ENCODE measurements at regions not wholly inside any gene's neighbourhood (a gene's known extent, or its start where the extent isn't known, plus 50 kb on each side); places are given as distances from the start of the nearest gene placed in this dataset.

DNA sequence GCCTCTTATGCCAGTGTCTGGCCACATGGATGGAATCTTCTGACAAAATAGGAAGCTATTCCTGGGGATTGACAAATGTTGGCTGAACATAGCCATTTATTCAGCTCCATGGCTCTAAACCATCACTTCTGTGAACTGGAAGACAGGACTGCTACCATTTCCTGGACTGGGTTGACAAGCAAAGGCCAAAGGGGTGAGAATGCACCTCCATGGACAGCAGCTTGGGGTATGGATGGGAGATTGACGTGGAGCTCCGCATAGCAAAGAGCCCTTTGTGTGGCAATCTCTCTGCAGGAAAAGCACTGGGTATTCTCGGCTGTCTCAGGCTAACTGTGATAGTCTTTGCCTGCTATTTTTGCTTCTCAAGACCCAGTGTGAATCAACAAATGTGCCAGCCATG is 223.0 kb upstream of the EGLN3 start:
- Mint-ChIP-seq H3K27me3 (peaks cover 2% of the 10 kb centered on the region), H3K4me3 (ENCODE audit: low read depth) (no peak overlapping the region), H3K9me3 (ENCODE audit: low read depth) (no peaks in the 10 kb centered on the region), H3K4me1 (ENCODE audit: low read depth) (peaks cover 10% of the 10 kb centered on the region), H3K27ac (no peak overlapping the region), H3K36me3 (ENCODE audit: insufficient read depth) (no peaks in the 10 kb centered on the region)
- no peak for DNase-seq (ENCODE audit: low spot score, unreplicated experiment)
- no peak for TF ChIP-seq CTCF (IDR thresholded peaks at IDR 0.05; ENCODE audit: unreplicated experiment)

DNA sequence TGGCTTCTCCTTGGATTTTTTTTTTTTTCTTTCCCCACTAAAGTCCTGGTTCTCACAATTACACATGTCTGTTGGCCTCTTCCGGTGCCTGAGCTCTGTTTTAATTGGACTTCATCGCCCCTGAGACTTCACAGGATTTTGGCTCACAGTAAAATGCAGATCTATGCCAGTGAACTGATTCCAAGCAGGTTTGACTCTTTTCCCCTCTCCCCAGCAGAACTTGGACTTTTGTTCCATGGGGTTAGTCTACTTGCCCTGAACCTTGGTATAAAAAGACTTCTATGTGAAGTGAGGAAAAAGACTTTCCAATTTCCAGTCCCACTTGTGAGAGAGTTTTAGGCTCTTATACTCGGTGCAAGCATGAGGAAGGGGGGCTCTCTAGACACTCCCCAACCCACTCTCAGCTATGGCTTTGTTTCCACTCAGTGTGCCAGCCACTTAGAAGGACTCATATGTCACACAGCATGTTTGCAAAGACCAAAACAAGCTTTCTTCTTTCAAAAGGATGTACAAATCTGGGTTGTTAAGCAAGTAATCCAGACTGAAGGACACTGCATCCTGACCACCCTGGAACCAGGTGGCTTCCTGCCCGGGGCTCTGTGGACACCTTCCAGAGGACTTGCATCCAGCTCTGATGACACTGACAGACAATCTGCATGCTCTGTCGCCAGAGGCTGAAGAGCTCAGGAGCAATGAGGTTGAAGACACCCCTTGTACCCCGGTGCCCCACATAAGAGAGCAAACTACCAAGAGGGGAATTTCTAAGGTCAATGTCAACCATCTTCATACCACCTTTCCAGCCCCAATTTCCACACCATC is 221.9 kb upstream of the EGLN3 start:
- Mint-ChIP-seq H3K4me1 (ENCODE audit: low read depth) (peaks cover 10% of the 10 kb centered on the region), H3K9me3 (ENCODE audit: low read depth) (no peaks in the 10 kb centered on the region), H3K27me3 (peaks cover 8% of the 10 kb centered on the region), H3K36me3 (ENCODE audit: insufficient read depth) (no peaks in the 10 kb centered on the region), H3K4me3 (ENCODE audit: low read depth) (no peak overlapping the region), H3K27ac (no peak overlapping the region)
- no peak for TF ChIP-seq CTCF (IDR thresholded peaks at IDR 0.05; ENCODE audit: unreplicated experiment)
- DNase-seq (ENCODE audit: low spot score, unreplicated experiment): no peak

DNA sequence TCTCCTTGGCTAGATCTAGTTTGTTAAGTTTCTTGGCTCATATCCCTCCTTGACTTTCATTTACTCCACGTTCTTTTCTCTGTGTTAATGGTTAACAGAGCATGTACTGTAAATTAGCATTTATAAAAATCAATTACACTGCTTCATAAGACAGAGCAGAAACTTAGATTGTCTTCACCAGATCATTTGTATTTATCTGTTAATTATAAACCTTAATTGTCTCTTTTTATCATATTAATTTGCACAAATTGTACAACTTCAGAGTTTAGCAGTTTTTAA is 221.2 kb upstream of the EGLN3 start:
- peaks cover 8% of the 10 kb centered on the region for H3K27me3 Mint-ChIP-seq
- H3K4me1 Mint-ChIP-seq (ENCODE audit: low read depth): peaks cover 10% of the 10 kb centered on the region
- H3K36me3 Mint-ChIP-seq (ENCODE audit: insufficient read depth): no peaks in the 10 kb centered on the region
- DNase-seq (ENCODE audit: low spot score, unreplicated experiment): no peak
- no peak overlapping the region for H3K27ac Mint-ChIP-seq
- no peak for TF ChIP-seq CTCF (IDR thresholded peaks at IDR 0.05; ENCODE audit: unreplicated experiment)
- no peak overlapping the region for H3K4me3 Mint-ChIP-seq (ENCODE audit: low read depth)
- no peaks in the 10 kb centered on the region for H3K9me3 Mint-ChIP-seq (ENCODE audit: low read depth)

DNA sequence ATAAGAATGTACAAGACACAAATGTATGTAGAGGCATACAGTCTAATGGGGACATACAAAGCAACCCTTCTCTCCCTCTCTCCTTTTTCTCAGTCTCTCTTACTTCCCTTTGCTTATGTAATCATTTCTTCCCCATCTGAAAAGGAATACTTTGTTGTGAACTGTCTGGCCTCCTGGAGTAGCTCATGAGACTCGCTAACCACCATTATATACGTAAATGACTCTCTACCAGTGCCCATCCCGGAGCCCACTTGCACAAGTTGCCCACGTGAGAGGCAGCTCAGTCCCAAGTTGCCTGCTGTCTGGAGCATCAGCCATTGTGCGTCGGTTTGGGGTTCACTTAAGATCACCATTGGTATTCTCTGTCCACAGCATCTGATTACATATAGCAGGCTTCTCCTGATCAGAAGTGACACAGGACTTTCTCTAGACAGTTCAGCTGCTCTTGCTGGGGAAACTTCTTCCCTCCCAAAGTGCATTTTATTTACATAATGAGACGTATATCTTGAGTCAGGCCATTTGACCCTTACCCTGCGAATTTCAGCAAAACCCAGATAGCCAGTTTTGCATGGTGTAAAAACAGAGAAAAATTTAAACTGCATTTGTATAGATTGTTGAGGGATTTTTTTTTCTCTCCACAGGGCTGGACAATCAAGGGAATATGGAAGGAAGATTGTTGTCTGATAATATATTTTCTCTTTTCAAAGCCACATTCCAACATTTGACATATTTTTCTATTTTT is 220.7 kb upstream of the EGLN3 start:
- no peaks in the 10 kb centered on the region for H3K36me3 Mint-ChIP-seq (ENCODE audit: insufficient read depth)
- peaks cover 8% of the 10 kb centered on the region for H3K27me3 Mint-ChIP-seq
- no peak overlapping the region for H3K4me3 Mint-ChIP-seq (ENCODE audit: low read depth)
- H3K27ac Mint-ChIP-seq: no peak overlapping the region
- no peak for TF ChIP-seq CTCF (IDR thresholded peaks at IDR 0.05; ENCODE audit: unreplicated experiment)
- no peaks in the 10 kb centered on the region for H3K9me3 Mint-ChIP-seq (ENCODE audit: low read depth)
- H3K4me1 Mint-ChIP-seq (ENCODE audit: low read depth): peaks cover 10% of the 10 kb centered on the region
- no peak for DNase-seq (ENCODE audit: low spot score, unreplicated experiment)

DNA sequence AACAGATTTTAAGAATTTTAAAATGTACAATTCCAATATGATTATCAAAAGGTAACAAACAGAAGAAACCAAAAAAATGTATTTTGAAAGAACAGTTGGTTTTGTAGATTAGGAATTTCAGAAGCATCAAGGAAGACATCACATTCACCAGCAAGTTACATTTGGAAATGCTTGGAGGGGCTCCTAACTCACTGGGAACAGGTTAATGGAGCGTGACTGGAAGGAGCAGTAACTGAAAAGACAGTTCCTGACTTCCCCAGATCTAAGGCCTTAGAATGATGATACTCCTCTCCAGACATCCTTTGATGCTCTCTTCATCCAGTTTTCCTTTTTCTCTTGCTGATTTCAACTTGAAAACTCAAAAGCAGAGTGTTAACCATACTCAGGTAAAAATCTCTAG is 220.0 kb upstream of the EGLN3 start:
- Mint-ChIP-seq H3K4me1 (ENCODE audit: low read depth) (peaks cover 10% of the 10 kb centered on the region), H3K4me3 (ENCODE audit: low read depth) (no peak overlapping the region), H3K36me3 (ENCODE audit: insufficient read depth) (no peaks in the 10 kb centered on the region), H3K27me3 (peaks cover 8% of the 10 kb centered on the region), H3K9me3 (ENCODE audit: low read depth) (no peaks in the 10 kb centered on the region), H3K27ac (no peak overlapping the region)
- no peak for DNase-seq (ENCODE audit: low spot score, unreplicated experiment)
- TF ChIP-seq CTCF (IDR thresholded peaks at IDR 0.05; ENCODE audit: unreplicated experiment): no peak
